Hematopoietic multipotent progenitor cell (in vitro differentiated cells): ENCODE measurements at regions not wholly inside any gene's neighbourhood (a gene's known extent, or its start where the extent isn't known, plus 50 kb on each side); places are given as distances from the start of the nearest gene placed in this dataset.

ENCODE experiments used
- DNase-seq, 3 donors: peaks; one replicate each; pipeline ENCODE4 v3.0.0-alpha.2; 2011 to 2015; ENCODE audit warnings: low read depth in 2 of 3, low spot score in 2 of 3

DNA sequence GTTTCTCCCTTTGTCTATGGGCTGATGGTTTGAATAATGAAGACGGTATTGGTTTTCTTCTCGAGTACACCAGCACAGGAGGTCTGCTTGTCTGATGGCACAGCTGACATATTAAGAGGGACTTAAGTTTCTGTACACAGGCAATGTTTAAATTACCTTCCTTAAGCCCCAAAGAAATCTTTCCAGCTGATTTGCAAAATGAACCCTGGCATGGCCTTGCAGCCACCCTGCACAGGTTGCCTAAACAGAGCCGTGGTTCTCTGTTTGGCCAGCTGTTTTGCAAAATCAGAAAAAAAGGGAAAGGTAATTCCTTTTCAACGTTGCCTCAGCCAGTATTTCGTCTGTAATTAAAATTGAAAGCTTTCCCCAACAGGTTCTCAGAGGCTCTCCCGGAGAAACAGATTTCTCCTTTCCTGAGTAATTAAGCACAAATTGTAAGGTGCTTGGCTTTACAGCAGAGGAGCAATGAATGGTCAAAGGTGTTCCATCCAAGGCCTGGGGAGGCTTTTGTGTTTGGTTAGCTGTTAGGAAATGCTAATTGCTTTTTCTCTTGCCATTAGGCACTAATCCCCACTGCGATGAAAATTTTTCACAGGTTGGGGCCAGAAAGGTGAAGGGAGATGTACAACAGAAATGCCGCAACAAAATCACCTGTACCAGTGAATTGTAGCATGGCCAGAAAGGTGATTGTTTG is 138.9 kb downstream of the RASEF start:
- DNase-seq, result no peak
